ENCODE measurements at regions not wholly inside any gene's neighbourhood (a gene's known extent, or its start where the extent isn't known, plus 50 kb on each side); places are given as distances from the start of the nearest gene placed in this dataset.

- Histone ChIP-seq H3K27ac (replicated peaks) (no peak overlapping the region), H3K4me3 (replicated peaks; ENCODE audit: insufficient read depth, low read length) (no peak overlapping the region), H3K27me3 (ENCODE audit: insufficient read depth, poor library complexity, severe bottlenecking) (no peaks in the 10 kb centered on the region)
- DNase-seq (ENCODE audit: low read depth in 1 of 2, low spot score in 1 of 2), result no peak
- TF ChIP-seq, protein P1, sequence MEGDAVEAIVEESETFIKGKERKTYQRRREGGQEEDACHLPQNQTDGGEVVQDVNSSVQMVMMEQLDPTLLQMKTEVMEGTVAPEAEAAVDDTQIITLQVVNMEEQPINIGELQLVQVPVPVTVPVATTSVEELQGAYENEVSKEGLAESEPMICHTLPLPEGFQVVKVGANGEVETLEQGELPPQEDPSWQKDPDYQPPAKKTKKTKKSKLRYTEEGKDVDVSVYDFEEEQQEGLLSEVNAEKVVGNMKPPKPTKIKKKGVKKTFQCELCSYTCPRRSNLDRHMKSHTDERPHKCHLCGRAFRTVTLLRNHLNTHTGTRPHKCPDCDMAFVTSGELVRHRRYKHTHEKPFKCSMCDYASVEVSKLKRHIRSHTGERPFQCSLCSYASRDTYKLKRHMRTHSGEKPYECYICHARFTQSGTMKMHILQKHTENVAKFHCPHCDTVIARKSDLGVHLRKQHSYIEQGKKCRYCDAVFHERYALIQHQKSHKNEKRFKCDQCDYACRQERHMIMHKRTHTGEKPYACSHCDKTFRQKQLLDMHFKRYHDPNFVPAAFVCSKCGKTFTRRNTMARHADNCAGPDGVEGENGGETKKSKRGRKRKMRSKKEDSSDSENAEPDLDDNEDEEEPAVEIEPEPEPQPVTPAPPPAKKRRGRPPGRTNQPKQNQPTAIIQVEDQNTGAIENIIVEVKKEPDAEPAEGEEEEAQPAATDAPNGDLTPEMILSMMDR (IDR thresholded peaks at IDR 0.05; ENCODE audit: insufficient read depth, low read length), result no peak
- TF ChIP-seq SPI1 (IDR thresholded peaks at IDR 0.05; ENCODE audit: borderline replicate concordance, low read depth) (no peak), GABPA (IDR thresholded peaks at IDR 0.05; ENCODE audit: low read depth) (no peak)
These were observed 1508.9 kb downstream of the BRD1 start for GRCh38 chr22:48318575-48319320.

DNA sequence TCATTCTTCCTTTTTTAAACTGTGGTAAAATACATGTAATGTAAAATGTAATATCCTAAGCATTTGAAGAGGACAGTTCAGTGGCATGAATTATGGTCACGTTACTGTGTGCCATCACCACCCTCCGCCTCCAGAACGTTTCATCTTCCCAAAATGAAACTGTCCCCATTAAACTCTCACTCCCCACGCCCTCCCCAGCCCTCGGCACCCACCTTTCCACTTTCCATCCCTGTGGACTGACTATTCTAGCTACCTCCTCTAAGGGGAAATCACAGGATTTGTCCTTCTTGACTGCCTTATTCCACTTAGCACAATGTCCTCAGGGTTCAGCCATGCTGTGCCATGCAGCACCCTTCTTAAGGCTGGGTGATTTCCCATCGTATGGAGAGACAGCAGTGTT lies 1509.5 kb downstream of the BRD1 start:
- TF ChIP-seq SPI1 (IDR thresholded peaks at IDR 0.05; ENCODE audit: borderline replicate concordance, low read depth) (no peak), POLR2AphosphoS5 (IDR thresholded peaks at IDR 0.05; ENCODE audit: low read depth) (no peak), GABPA (IDR thresholded peaks at IDR 0.05; ENCODE audit: low read depth) (no peak)
- TF ChIP-seq, protein P2, sequence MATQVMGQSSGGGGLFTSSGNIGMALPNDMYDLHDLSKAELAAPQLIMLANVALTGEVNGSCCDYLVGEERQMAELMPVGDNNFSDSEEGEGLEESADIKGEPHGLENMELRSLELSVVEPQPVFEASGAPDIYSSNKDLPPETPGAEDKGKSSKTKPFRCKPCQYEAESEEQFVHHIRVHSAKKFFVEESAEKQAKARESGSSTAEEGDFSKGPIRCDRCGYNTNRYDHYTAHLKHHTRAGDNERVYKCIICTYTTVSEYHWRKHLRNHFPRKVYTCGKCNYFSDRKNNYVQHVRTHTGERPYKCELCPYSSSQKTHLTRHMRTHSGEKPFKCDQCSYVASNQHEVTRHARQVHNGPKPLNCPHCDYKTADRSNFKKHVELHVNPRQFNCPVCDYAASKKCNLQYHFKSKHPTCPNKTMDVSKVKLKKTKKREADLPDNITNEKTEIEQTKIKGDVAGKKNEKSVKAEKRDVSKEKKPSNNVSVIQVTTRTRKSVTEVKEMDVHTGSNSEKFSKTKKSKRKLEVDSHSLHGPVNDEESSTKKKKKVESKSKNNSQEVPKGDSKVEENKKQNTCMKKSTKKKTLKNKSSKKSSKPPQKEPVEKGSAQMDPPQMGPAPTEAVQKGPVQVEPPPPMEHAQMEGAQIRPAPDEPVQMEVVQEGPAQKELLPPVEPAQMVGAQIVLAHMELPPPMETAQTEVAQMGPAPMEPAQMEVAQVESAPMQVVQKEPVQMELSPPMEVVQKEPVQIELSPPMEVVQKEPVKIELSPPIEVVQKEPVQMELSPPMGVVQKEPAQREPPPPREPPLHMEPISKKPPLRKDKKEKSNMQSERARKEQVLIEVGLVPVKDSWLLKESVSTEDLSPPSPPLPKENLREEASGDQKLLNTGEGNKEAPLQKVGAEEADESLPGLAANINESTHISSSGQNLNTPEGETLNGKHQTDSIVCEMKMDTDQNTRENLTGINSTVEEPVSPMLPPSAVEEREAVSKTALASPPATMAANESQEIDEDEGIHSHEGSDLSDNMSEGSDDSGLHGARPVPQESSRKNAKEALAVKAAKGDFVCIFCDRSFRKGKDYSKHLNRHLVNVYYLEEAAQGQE (IDR thresholded peaks at IDR 0.05; ENCODE audit: insufficient replicate concordance, low read depth), result no peak
- TF ChIP-seq, protein P1 (IDR thresholded peaks at IDR 0.05; ENCODE audit: insufficient read depth, low read length), result no peak
- no peaks in the 10 kb centered on the region for H3K27me3 ChIP-seq (ENCODE audit: insufficient read depth, poor library complexity, severe bottlenecking)
- H3K27ac ChIP-seq (replicated peaks), result no peak overlapping the region
- DNase-seq (ENCODE audit: low read depth in 1 of 2, low spot score in 1 of 2), result no peak
- H3K4me3 ChIP-seq (replicated peaks; ENCODE audit: insufficient read depth, low read length), result no peak overlapping the region

GRCh38 chr22:48316257-48317250 lies 1511.1 kb downstream of the BRD1 start:
- Histone ChIP-seq H3K27ac (replicated peaks) (no peak overlapping the region), H3K27me3 (ENCODE audit: insufficient read depth, poor library complexity, severe bottlenecking) (no peaks in the 10 kb centered on the region), H3K4me3 (replicated peaks; ENCODE audit: insufficient read depth, low read length) (no peak overlapping the region)
- TF ChIP-seq SPI1 (IDR thresholded peaks at IDR 0.05; ENCODE audit: borderline replicate concordance, low read depth) (no peak), POLR2AphosphoS5 (IDR thresholded peaks at IDR 0.05; ENCODE audit: low read depth) (no peak)
- DNase-seq (ENCODE audit: low read depth in 1 of 2, low spot score in 1 of 2), result no peak

DNA sequence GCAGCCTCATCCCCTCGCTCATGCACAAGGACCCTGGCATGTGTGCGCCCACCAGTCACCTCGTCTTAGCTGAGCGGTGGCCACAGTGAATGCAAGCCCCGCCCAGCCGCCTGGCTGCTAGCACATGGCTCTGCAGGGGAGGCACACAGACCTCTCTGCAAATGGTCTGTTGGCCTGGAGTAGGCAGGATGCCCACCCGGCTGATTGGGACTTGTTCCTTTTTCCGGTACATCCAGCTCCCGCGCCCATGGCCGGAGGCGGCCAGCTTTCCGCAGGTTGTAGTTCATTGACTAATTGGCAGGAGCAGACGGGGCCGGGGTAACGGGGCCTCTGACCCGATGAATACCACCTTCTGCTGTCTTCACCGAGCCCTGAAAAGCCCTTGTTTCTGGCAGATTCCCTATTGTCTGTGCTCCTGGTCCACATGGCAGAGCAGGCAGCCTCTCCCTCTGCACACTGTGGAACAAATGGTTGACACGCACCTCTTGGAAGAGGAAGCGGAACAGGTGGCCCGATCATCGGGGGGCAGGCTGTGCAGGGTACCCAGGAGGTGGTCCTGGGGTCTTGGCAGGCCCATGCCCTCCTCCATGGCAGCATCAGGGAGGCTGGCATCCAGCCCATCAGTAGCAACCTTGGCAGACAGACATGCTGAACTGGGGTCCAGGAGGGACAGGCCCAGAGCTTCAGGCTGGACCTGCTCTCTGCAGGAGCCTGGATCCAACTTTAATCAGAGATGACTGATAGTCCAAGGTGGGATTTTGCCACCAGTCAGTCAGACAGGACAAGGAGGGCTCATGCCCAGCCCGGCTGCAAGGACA lies 1512.0 kb downstream of the BRD1 start:
- no peak for TF ChIP-seq SPI1 (IDR thresholded peaks at IDR 0.05; ENCODE audit: borderline replicate concordance, low read depth)
- DNase-seq (ENCODE audit: low read depth in 1 of 2, low spot score in 1 of 2), result no peak
- Histone ChIP-seq H3K4me3 (replicated peaks; ENCODE audit: insufficient read depth, low read length) (no peak overlapping the region), H3K27me3 (ENCODE audit: insufficient read depth, poor library complexity, severe bottlenecking) (no peaks in the 10 kb centered on the region), H3K27ac (replicated peaks) (no peak overlapping the region)

DNA sequence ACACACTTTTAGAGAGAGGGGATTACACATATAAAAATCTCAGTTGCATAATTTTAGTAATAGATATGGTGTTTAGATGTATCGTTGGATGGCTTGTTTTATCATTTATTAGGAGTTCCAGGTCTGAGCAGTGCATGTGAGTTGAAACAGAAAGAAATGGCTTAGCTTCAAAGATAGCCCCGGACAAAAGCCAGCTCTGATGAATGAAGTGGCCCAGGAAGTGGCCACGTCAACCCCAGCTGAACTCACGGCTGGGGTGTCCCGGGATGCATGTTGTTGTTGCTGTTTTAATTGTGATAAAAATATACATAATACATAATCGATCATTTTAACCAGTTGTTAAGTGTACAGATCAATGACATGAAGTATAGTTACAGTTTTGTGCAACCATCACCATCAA lies 1513.6 kb downstream of the BRD1 start:
- no peak overlapping the region for H3K4me3 ChIP-seq (replicated peaks; ENCODE audit: insufficient read depth, low read length)
- no peak for DNase-seq (ENCODE audit: low read depth in 1 of 2, low spot score in 1 of 2)
- H3K27me3 ChIP-seq (ENCODE audit: insufficient read depth, poor library complexity, severe bottlenecking), result no peaks in the 10 kb centered on the region
- TF ChIP-seq, protein P2 (IDR thresholded peaks at IDR 0.05; ENCODE audit: insufficient replicate concordance, low read depth), result no peak
- TF ChIP-seq SPI1 (IDR thresholded peaks at IDR 0.05; ENCODE audit: borderline replicate concordance, low read depth) (no peak), POLR2AphosphoS5 (IDR thresholded peaks at IDR 0.05; ENCODE audit: low read depth) (no peak), GABPA (IDR thresholded peaks at IDR 0.05; ENCODE audit: low read depth) (no peak)
- TF ChIP-seq, protein P1 (IDR thresholded peaks at IDR 0.05; ENCODE audit: insufficient read depth, low read length), result no peak
- H3K27ac ChIP-seq (replicated peaks), result no peak overlapping the region

All from HL-60 (cell line).